Panc1 (cell line): ENCODE measurements at regions not wholly inside any gene's neighbourhood (a gene's known extent, or its start where the extent isn't known, plus 50 kb on each side); places are given as distances from the start of the nearest gene placed in this dataset.

Experiments
- ATAC-seq: fragments of 200-7000 bp; cut with Tn5 transposase; 2 replicates; pipeline ENCODE4 v1.9.1; 2020; ENCODE audit warnings: mild to moderate bottlenecking, moderate library complexity
- BruUV-seq: library from RNA; stranded (reverse); fragments of 400-500 nt; replicated peaks from 2 replicates; lab custom pipeline; 2021; lab: Mats Ljungman, UMichigan
- CTCF ChIA-PET: fragments of 300-600 bp; sonication (Branson Sonifier 250); formaldehyde crosslinking; loops from one replicate; lab custom pipeline; 2022; ENCODE audit warnings: antibody characterized with exemption; lab: Charles Lee
- POLR2A ChIA-PET: fragments of 300-600 bp; sonication (Branson Sonifier 250); formaldehyde crosslinking; loops from one replicate; lab custom pipeline; 2022; ENCODE audit warnings: antibody characterized with exemption; lab: Charles Lee
- DNase-seq: peaks from one replicate; pipeline ENCODE4 v3.0.0-alpha.2; 2010; ENCODE audit warnings: low read depth, low spot score
- H3K27ac ChIP-seq: 2 replicates; pipeline ENCODE4 v1.5.1; 2011; ENCODE audit warnings: mild to moderate bottlenecking, low read length, inconsistent platforms
- H3K27me3 ChIP-seq: fragments of 200-500 bp; sonication (Bioruptor generic); 2 replicates; pipeline ENCODE4 v1.6.0; 2014; ENCODE audit warnings: low read length, inconsistent platforms; ENCODE audit not compliant: control insufficient read depth, insufficient read depth
- H3K36me3 ChIP-seq: fragments of 200-500 bp; sonication (Bioruptor generic); 2 replicates; pipeline ENCODE4 v1.5.1; 2014; ENCODE audit warnings: inconsistent platforms, mild to moderate bottlenecking, low read length, moderate library complexity; ENCODE audit not compliant: control insufficient read depth, insufficient read depth
- H3K4me1 ChIP-seq: 2 replicates; pipeline ENCODE4 v1.5.1; 2011; ENCODE audit warnings: inconsistent platforms, mild to moderate bottlenecking, low read length, moderate library complexity; ENCODE audit not compliant: control insufficient read depth, insufficient read depth
- H3K4me3 ChIP-seq, 2 experiments: 2 replicates each; pipeline ENCODE4 v1.5.1; 2011 to 2012; ENCODE audit warnings: low read depth in 2 of 2, low read length in 2 of 2, mild to moderate bottlenecking in 2 of 2, inconsistent platforms in 1 of 2, moderate library complexity in 1 of 2
- H3K9me3 ChIP-seq: fragments of 200-500 bp; sonication (Bioruptor generic); 2 replicates; pipeline ENCODE4 v1.5.1; 2014; ENCODE audit warnings: low read depth, mild to moderate bottlenecking, inconsistent platforms, low read length, moderate library complexity; ENCODE audit not compliant: control insufficient read depth, insufficient read depth
- CTCF ChIP-seq: fragments of 450-650 bp; IDR thresholded peaks from 2 replicates; pipeline ENCODE4 v1.5.1; 2017; ENCODE audit warnings: mild to moderate bottlenecking
- POLR2AphosphoS5 ChIP-seq: IDR thresholded peaks from 2 replicates; pipeline ENCODE4 v1.6.1; 2012; ENCODE audit warnings: mild to moderate bottlenecking, low read depth, low read length, moderate library complexity
- REST ChIP-seq, 2 experiments: IDR thresholded peaks; 2 replicates each; pipeline ENCODE4 v1.6.1; 2011 to 2012; ENCODE audit warnings: low read depth in 2 of 2, control low read depth in 1 of 2, low read length in 1 of 2, mild to moderate bottlenecking in 1 of 2, moderate library complexity in 1 of 2; ENCODE audit not compliant: insufficient read depth in 1 of 2
- SIN3A ChIP-seq: IDR thresholded peaks from 2 replicates; pipeline ENCODE4 v1.6.1; 2012; ENCODE audit warnings: low read depth, mild to moderate bottlenecking, low read length, moderate library complexity, borderline replicate concordance; ENCODE audit not compliant: insufficient read depth
- TCF7L2 ChIP-seq: IDR thresholded peaks from 2 replicates; pipeline ENCODE4 v1.6.1; 2011; ENCODE audit warnings: mild to moderate bottlenecking, low read depth, low read length, inconsistent platforms
- in situ Hi-C: cut with HindIII; loops from 2 replicates; pipeline ENCODE4 v1.10.0; 2016; ENCODE audit warnings: low sequenced_read_pairs, low pct_unique_long_range_greater_than_20kb
- intact Hi-C: fragments of 100-400 bp; cut with micrococcal nuclease; formaldehyde crosslinking; loops from one replicate; pipeline ENCODE4 v1.10.0; 2022; ENCODE audit not compliant: unreplicated experiment

DNA sequence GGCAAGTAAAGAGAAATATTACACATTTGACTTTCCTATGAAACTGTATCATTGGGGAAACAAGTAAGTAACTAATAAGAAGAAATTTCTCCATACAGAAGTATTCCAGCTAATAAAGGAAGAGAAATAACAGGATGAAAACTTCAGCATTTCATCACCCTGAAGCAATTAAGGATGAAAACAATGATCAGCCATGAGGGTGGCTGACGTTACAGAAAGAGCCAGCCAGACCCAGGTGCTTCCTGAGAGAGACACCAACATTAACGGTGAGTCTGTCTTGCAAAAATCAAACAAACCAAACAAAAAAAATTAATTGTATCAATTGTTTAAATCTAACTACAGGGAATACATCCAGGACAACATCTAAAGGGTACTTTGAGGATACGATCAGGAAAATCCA, 190.0 kb downstream of the ARRDC4 start:
- Histone ChIP-seq H3K27me3 (peaks cover 3% of the 10 kb centered on the region; the same call in 1 of the 2 replicates), H3K9me3 (no peaks in the 10 kb centered on the region), H3K36me3 (no peaks in the 10 kb centered on the region), H3K4me3 (no peak overlapping the region), H3K4me1 (no peaks in the 10 kb centered on the region), H3K27ac (no peak overlapping the region)
- no TSS peak for BruUV-seq
- DNase-seq, result no peak
- intact Hi-C loops (no loop called here), in situ Hi-C loops (no loop called here)
- no peak for ATAC-seq
- TF ChIP-seq TCF7L2 (no peak), SIN3A (no peak), CTCF (no peak), REST (IDR thresholded peaks at IDR 0.05; ENCODE audit: insufficient read depth in 1 of 2, low read depth in 2 of 2, low read length in 1 of 2) (no peak), POLR2AphosphoS5 (no peak)
- CTCF ChIA-PET, result no interaction called here
- POLR2A ChIA-PET, result no interaction called here

- intact Hi-C loops, result no loop called here
- TF ChIP-seq TCF7L2, result no peak
- no peak for TF ChIP-seq POLR2AphosphoS5
- TF ChIP-seq CTCF, result no peak
- no peak for TF ChIP-seq REST (IDR thresholded peaks at IDR 0.05; ENCODE audit: insufficient read depth in 1 of 2, low read depth in 2 of 2, low read length in 1 of 2)
- H3K27ac ChIP-seq, result no peak overlapping the region
- peaks cover 3% of the 10 kb centered on the region; the same call in 1 of the 2 replicates for H3K27me3 ChIP-seq
- no TSS peak for BruUV-seq
- POLR2A ChIA-PET, result no interaction called here
- no peaks in the 10 kb centered on the region for H3K4me1 ChIP-seq
- CTCF ChIA-PET, result no interaction called here
- in situ Hi-C loops, result no loop called here
- H3K36me3 ChIP-seq, result no peaks in the 10 kb centered on the region
- ATAC-seq (no peak), DNase-seq (no peak)
- no peaks in the 10 kb centered on the region for H3K9me3 ChIP-seq
- no peak overlapping the region for H3K4me3 ChIP-seq
Measured at GRCh38 chr15:98151096-98151495, 190.6 kb downstream of the ARRDC4 start.
